ENCODE measurements at regions not wholly inside any gene's neighbourhood (a gene's known extent, or its start where the extent isn't known, plus 50 kb on each side); places are given as distances from the start of the nearest gene placed in this dataset.

DNA sequence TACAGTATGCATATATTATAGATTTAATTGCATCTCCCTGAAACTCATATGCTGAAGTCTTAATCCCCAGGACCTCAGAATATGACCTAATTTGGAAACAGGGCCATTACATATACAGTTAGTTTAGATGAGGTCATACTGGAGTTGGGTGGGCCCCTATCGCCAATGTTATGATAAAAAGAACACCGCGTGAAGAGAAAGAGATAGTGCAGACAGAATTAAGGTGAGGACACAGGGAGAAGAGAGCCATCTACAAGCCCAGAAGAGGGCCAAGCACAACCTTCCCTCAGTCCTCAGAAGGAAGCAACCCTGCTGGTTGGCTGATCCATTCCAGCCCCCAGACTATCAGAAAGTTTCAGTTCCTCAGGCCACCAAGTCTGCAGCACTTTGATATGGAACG is 311.9 kb upstream of the RAB6C start:
- H3K4me1 ChIP-seq = no peaks in the 10 kb centered on the region
- no peaks in the 10 kb centered on the region for H3K36me3 ChIP-seq (replicated peaks in 1 of 2; ENCODE audit: insufficient read depth in 1 of 2, low read depth in 2 of 2)
- H3K9me3 ChIP-seq = no peaks in the 10 kb centered on the region
- no peak overlapping the region for H3K27ac ChIP-seq
- 65 to 80% methylated on average over 4 of the region's 4 CpGs for WGBS, 2 donors
- intact Hi-C loops (cut with DNase I) = no loop called here
- DNase-seq (no peak), ATAC-seq (no peak)
- H3K4me3 ChIP-seq = no peak overlapping the region
- H3K27me3 ChIP-seq = no peaks in the 10 kb centered on the region
- no peak for TF ChIP-seq POLR2A (IDR thresholded peaks at IDR 0.05)
- TF ChIP-seq, protein P1, sequence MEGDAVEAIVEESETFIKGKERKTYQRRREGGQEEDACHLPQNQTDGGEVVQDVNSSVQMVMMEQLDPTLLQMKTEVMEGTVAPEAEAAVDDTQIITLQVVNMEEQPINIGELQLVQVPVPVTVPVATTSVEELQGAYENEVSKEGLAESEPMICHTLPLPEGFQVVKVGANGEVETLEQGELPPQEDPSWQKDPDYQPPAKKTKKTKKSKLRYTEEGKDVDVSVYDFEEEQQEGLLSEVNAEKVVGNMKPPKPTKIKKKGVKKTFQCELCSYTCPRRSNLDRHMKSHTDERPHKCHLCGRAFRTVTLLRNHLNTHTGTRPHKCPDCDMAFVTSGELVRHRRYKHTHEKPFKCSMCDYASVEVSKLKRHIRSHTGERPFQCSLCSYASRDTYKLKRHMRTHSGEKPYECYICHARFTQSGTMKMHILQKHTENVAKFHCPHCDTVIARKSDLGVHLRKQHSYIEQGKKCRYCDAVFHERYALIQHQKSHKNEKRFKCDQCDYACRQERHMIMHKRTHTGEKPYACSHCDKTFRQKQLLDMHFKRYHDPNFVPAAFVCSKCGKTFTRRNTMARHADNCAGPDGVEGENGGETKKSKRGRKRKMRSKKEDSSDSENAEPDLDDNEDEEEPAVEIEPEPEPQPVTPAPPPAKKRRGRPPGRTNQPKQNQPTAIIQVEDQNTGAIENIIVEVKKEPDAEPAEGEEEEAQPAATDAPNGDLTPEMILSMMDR (IDR thresholded peaks at IDR 0.05) = no peak

DNA sequence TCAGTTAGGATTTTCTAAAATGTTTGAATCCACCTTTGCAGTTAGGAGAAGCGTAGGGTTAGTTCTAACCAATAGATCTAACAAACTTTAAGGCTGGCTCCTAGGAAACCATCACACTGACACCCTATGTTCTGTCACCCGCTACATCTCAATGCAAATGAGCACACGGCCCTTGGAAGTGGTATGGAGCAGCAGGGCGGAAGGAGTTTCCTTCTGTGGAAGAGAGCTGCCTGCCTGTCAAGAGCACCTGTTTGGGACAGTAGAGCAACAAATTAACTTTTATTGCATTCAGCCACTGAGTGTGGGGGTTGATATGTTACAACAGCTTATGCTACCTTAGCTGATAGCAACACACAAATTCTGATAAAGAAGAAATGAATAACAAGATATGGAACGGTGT is 306.9 kb upstream of the RAB6C start:
- no peak for TF ChIP-seq POLR2A (IDR thresholded peaks at IDR 0.05)
- TF ChIP-seq, protein P1 (IDR thresholded peaks at IDR 0.05) = no peak
- Histone ChIP-seq H3K4me3 (no peak overlapping the region), H3K9me3 (no peaks in the 10 kb centered on the region), H3K27ac (no peak overlapping the region), H3K36me3 (replicated peaks in 1 of 2; ENCODE audit: insufficient read depth in 1 of 2, low read depth in 2 of 2) (no peaks in the 10 kb centered on the region), H3K27me3 (no peaks in the 10 kb centered on the region), H3K4me1 (no peaks in the 10 kb centered on the region)
- ATAC-seq = no peak
- no peak for DNase-seq
- 46 to 62% methylated on average over 4 to 5 of the region's 5 CpGs for WGBS, 2 donors
- intact Hi-C loops (cut with DNase I) = no loop called here

DNA sequence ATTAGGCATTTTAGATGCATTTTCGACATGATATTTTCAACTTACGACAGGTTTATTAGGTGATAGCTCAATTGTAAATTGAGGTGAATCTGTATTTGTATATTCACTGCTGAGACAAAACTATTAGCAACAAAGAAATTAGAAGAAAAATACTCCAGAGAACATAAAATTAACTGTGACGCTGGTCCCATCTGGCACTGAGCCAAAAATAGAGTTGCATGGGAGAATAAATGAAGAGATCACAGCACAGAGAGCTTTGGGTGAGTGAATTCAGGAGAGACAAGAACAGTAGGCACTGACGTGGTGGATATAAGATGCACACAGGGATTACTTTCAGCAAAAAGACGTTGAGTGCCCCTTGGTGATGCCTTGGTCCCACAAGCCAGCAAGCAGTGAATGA is 306.2 kb upstream of the RAB6C start:
- ATAC-seq = no peak
- Histone ChIP-seq H3K4me1 (no peaks in the 10 kb centered on the region), H3K4me3 (no peak overlapping the region), H3K36me3 (replicated peaks in 1 of 2; ENCODE audit: insufficient read depth in 1 of 2, low read depth in 2 of 2) (no peaks in the 10 kb centered on the region), H3K27me3 (no peaks in the 10 kb centered on the region), H3K9me3 (no peaks in the 10 kb centered on the region), H3K27ac (no peak overlapping the region)
- 52 to 62% methylated on average over 5 of the region's 5 CpGs for WGBS, 2 donors
- no peak for TF ChIP-seq POLR2A (IDR thresholded peaks at IDR 0.05)
- TF ChIP-seq, protein P1 (IDR thresholded peaks at IDR 0.05) = no peak
- intact Hi-C loops (cut with DNase I) = no loop called here
- no peak for DNase-seq

DNA sequence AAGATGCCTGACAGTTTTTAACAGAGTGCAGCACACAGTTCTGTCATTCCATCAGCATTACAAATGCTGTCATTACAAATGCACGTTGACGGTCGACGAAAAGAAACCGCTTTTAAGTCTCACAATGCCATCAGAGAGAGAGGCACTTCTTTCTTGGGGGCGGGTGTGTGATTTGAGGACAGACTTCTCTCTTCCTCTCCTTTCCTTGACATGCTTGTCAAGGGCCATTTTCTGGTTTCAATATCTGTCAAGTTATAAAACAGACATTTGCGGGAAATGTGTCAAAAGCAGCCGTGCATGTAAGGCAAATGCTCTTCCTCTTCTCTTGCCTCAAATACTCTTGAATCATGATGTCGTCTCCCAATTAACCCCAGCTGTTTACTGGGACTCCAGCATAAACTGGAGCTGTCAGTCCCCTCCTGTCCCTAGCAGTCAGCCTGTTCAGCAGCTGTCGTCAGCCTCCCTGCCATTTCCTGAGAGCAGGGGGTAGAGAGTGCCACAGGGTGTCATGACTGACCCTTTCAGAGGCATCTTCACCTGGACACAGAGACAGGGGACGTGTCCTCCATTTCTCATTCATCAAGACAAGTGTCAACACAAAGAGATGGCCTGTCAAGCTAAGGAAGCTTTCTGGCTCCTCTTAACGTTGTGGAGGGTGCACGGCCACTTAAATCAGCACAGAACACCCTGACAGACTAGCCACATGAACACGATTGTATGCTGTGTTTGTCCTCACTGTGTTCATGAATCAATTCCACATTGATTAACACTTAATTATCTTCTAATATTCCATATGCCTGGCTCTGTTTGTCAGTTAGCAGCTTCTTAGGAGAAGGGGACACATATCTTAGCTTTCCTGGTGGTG is 305.4 kb upstream of the RAB6C start:
- DNase-seq = no peak
- ATAC-seq = no peak
- intact Hi-C loops (cut with DNase I) = no loop called here

More for the DNA sequence above, 305.4 kb upstream of the RAB6C start:
- Histone ChIP-seq H3K4me3 (no peak overlapping the region), H3K36me3 (replicated peaks in 1 of 2; ENCODE audit: insufficient read depth in 1 of 2, low read depth in 2 of 2) (no peaks in the 10 kb centered on the region), H3K27ac (no peak overlapping the region), H3K4me1 (no peaks in the 10 kb centered on the region), H3K9me3 (no peaks in the 10 kb centered on the region), H3K27me3 (no peaks in the 10 kb centered on the region)
- TF ChIP-seq, protein P1 (IDR thresholded peaks at IDR 0.05) = no peak
- no peak for TF ChIP-seq POLR2A (IDR thresholded peaks at IDR 0.05)
- 43 to 47% methylated on average over 14 of the region's 14 CpGs for WGBS, 2 donors
